ENCODE measurements at regions not wholly inside any gene's neighbourhood (a gene's known extent, or its start where the extent isn't known, plus 50 kb on each side); places are given as distances from the start of the nearest gene placed in this dataset.

- Histone ChIP-seq H3K4me1 (no peaks in the 10 kb centered on the region), H3K27ac (no peak overlapping the region), H3K36me3 (ENCODE audit: insufficient read depth in 1 of 2, low read depth in 1 of 2) (no peaks in the 10 kb centered on the region), H3K27me3 (ENCODE audit: insufficient read depth in 3 of 3, low read length in 2 of 3) (no peaks in the 10 kb centered on the region), H3K9me3 (no peaks in the 10 kb centered on the region), H3K4me3 (no peak overlapping the region)
- 53 to 55% (median 53%) methylated on average over 2 of the region's 2 CpGs for whole genome bisulfite sequencing, 3 donors
- ATAC-seq (no peak), DNase-seq (no peak)
- intact Hi-C loops (cut with DNase I), result no loop called here
- TF ChIP-seq, protein P1, sequence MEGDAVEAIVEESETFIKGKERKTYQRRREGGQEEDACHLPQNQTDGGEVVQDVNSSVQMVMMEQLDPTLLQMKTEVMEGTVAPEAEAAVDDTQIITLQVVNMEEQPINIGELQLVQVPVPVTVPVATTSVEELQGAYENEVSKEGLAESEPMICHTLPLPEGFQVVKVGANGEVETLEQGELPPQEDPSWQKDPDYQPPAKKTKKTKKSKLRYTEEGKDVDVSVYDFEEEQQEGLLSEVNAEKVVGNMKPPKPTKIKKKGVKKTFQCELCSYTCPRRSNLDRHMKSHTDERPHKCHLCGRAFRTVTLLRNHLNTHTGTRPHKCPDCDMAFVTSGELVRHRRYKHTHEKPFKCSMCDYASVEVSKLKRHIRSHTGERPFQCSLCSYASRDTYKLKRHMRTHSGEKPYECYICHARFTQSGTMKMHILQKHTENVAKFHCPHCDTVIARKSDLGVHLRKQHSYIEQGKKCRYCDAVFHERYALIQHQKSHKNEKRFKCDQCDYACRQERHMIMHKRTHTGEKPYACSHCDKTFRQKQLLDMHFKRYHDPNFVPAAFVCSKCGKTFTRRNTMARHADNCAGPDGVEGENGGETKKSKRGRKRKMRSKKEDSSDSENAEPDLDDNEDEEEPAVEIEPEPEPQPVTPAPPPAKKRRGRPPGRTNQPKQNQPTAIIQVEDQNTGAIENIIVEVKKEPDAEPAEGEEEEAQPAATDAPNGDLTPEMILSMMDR (IDR thresholded peaks at IDR 0.05), result no peak
These were observed 62.9 kb upstream of the FMR1 start for GRCh38 chrX:147848543-147849443.

DNA sequence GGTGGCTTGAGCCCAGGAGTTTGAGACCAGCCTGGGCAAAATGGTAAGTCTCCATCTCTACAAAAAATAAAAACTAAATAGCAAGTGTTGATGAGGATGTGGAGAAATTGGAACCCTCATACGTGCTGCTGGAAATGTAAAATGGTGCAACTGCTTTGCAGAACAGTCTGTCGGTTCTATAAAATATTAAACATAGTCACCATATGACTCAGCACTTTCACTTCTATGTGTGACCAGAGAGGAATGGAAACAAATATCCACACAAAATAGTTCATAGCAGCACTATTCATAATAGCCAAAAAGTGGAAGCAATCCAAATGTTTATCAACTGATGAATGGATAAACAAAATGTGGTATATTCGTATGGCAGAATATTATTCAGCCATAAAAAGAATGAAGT is 60.8 kb upstream of the FMR1 start:
- DNase-seq, result no peak
- no peaks in the 10 kb centered on the region for H3K27me3 ChIP-seq (ENCODE audit: insufficient read depth in 3 of 3, low read length in 2 of 3)
- H3K4me3 ChIP-seq, result no peak overlapping the region
- intact Hi-C loops (cut with DNase I), result no loop called here
- no peaks in the 10 kb centered on the region for H3K4me1 ChIP-seq
- WGBS, 3 donors, result 63 to 82% (median 69%) methylated on average over 3 of the region's 3 CpGs
- H3K27ac ChIP-seq, result no peak overlapping the region
- H3K36me3 ChIP-seq (ENCODE audit: insufficient read depth in 1 of 2, low read depth in 1 of 2), result no peaks in the 10 kb centered on the region
- no peak for ATAC-seq
- H3K9me3 ChIP-seq, result no peaks in the 10 kb centered on the region
- TF ChIP-seq, protein P1 (IDR thresholded peaks at IDR 0.05), result no peak

DNA sequence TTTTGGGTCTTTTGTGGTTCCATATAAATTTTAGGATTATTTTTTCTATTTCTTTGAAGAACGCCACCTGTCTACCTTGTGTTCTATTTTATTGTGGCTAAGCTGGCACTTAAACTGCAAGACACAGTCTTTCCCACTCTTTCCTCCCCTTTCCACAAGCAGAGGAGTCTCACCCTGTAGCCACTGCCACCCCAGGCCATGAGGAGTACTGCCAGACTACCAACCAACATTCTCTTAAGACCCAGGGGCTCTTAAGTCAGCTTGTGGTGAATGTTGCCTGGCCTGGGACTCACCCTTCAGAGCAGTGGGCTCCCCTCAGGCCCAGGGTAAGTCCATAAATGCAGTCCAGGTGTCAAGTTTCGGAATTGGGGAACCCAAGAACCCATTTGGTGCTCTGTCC is 58.0 kb upstream of the FMR1 start:
- no peaks in the 10 kb centered on the region for H3K9me3 ChIP-seq
- no peaks in the 10 kb centered on the region for H3K36me3 ChIP-seq (ENCODE audit: insufficient read depth in 1 of 2, low read depth in 1 of 2)
- WGBS, 3 donors, result 69 to 94% (median 92%) methylated on average over 2 of the region's 2 CpGs
- H3K27me3 ChIP-seq (ENCODE audit: insufficient read depth in 3 of 3, low read length in 2 of 3), result no peaks in the 10 kb centered on the region
- TF ChIP-seq, protein P1 (IDR thresholded peaks at IDR 0.05), result no peak
- H3K4me1 ChIP-seq, result no peaks in the 10 kb centered on the region
- no peak for DNase-seq
- no peak for ATAC-seq
- H3K4me3 ChIP-seq, result no peak overlapping the region
- intact Hi-C loops (cut with DNase I), result no loop called here
- H3K27ac ChIP-seq, result no peak overlapping the region

DNA sequence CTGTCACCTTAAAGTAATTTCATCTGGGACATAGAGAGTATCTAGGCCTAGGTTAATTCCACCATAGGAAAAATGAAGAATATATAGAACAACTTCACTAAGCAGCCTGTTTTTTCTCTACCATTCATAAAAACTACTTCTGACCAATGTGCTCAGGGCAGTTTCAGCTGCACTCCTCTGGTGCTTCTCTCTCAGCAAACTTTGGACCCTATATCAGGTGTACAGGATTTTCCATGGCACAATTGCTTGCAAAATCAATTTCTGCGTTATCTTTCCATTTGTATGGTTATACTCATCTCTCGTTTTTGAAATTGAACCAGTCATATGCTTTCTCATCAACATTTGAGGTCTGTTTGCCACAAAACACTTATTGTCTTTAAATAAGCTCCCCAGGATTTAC is 52.1 kb upstream of the FMR1 start:
- no peaks in the 10 kb centered on the region for H3K4me1 ChIP-seq
- 33 to 44% (median 42%) methylated on average over 2 of the region's 2 CpGs for WGBS, 3 donors
- no peaks in the 10 kb centered on the region for H3K36me3 ChIP-seq (ENCODE audit: insufficient read depth in 1 of 2, low read depth in 1 of 2)
- TF ChIP-seq, protein P1 (IDR thresholded peaks at IDR 0.05), result no peak
- no peaks in the 10 kb centered on the region for H3K27me3 ChIP-seq (ENCODE audit: insufficient read depth in 3 of 3, low read length in 2 of 3)
- H3K9me3 ChIP-seq, result no peaks in the 10 kb centered on the region
- H3K4me3 ChIP-seq, result no peak overlapping the region
- ATAC-seq (no peak), DNase-seq (no peak)
- no peak overlapping the region for H3K27ac ChIP-seq
- intact Hi-C loops (cut with DNase I), result no loop called here
